GM23338 (cell line): ENCODE measurements at regions not wholly inside any gene's neighbourhood (a gene's known extent, or its start where the extent isn't known, plus 50 kb on each side); places are given as distances from the start of the nearest gene placed in this dataset.

Experiments used
- ATAC-seq: fragments of 200-7000 bp; cut with Tn5 transposase; 3 replicates; pipeline ENCODE4 v1.9.1; 2020
- DNase-seq: peaks from one replicate; pipeline ENCODE4 v3.0.0-alpha.2; 2015; ENCODE audit warnings: low spot score
- H2AFZ ChIP-seq: fragments of 200-600 bp; sonication (generic); 2 replicates; pipeline ENCODE4 v1.8.0; 2016; ENCODE audit warnings: antibody characterized with exemption, mild to moderate bottlenecking, moderate library complexity
- H3F3A ChIP-seq: fragments of 200-600 bp; sonication (generic); replicated peaks from 2 replicates; pipeline ENCODE4 v1.8.0; 2017; ENCODE audit warnings: antibody characterized with exemption, mixed run types, low read depth
- H3K27ac ChIP-seq: fragments of 200-600 bp; sonication (generic); 2 replicates; pipeline ENCODE4 v1.6.1; 2016; ENCODE audit warnings: low read depth
- H3K27me3 ChIP-seq: fragments of 200-600 bp; sonication (generic); 2 replicates; pipeline ENCODE4 v1.8.0; 2016; ENCODE audit warnings: mild to moderate bottlenecking, mixed run types, moderate library complexity; ENCODE audit not compliant: insufficient read depth
- H3K36me3 ChIP-seq: fragments of 200-600 bp; sonication (generic); 2 replicates; pipeline ENCODE4 v1.8.0; 2016; ENCODE audit warnings: mild to moderate bottlenecking; ENCODE audit not compliant: insufficient read depth
- H3K4me1 ChIP-seq: fragments of 200-600 bp; sonication (generic); 2 replicates; pipeline ENCODE4 v1.8.0; 2016; ENCODE audit warnings: mild to moderate bottlenecking, moderate library complexity; ENCODE audit not compliant: insufficient read depth
- H3K4me2 ChIP-seq: fragments of 200-600 bp; sonication (generic); 2 replicates; pipeline ENCODE4 v1.7.1; 2017; ENCODE audit warnings: mixed run types
- H3K4me3 ChIP-seq: fragments of 200-600 bp; sonication (generic); 2 replicates; pipeline ENCODE4 v1.6.1; 2016; ENCODE audit warnings: mixed run types
- H3K79me2 ChIP-seq: fragments of 200-600 bp; sonication (generic); replicated peaks from 2 replicates; pipeline ENCODE4 v1.8.0; 2017; ENCODE audit warnings: mild to moderate bottlenecking; ENCODE audit not compliant: insufficient read depth
- H3K9me2 ChIP-seq: fragments of 200-600 bp; sonication (generic); 2 replicates; pipeline ENCODE4 v1.8.0; 2017; ENCODE audit not compliant: insufficient read depth
- H4K20me1 ChIP-seq: fragments of 200-600 bp; sonication (generic); replicated peaks from 2 replicates; pipeline ENCODE4 v1.8.0; 2017; ENCODE audit warnings: mild to moderate bottlenecking; ENCODE audit not compliant: insufficient read depth
- H3K27ac Mint-ChIP-seq: 2 replicates; pipeline ENCODE4 v1.8.0; 2020; ENCODE audit warnings: inconsistent platforms, mild to moderate bottlenecking, moderate library complexity, mixed read lengths
- H3K27me3 Mint-ChIP-seq: 3 replicates; pipeline ENCODE4 v1.8.0; 2022; ENCODE audit warnings: low read depth, mild to moderate bottlenecking, moderate library complexity, mixed read lengths, inconsistent platforms; ENCODE audit not compliant: insufficient read depth, poor library complexity
- H3K36me3 Mint-ChIP-seq: 3 replicates; pipeline ENCODE4 v1.8.0; 2021; ENCODE audit warnings: low read depth, mild to moderate bottlenecking, inconsistent platforms, moderate library complexity, mixed read lengths
- H3K4me1 Mint-ChIP-seq: 3 replicates; pipeline ENCODE4 v1.8.0; 2020; ENCODE audit warnings: mild to moderate bottlenecking, inconsistent platforms, mixed read lengths
- H3K4me3 Mint-ChIP-seq: 3 replicates; pipeline ENCODE4 v1.8.0; 2021; ENCODE audit warnings: moderate library complexity, mild to moderate bottlenecking, inconsistent platforms, mixed read lengths
- H3K9me3 Mint-ChIP-seq: 3 replicates; pipeline ENCODE4 v1.8.0; 2020; ENCODE audit warnings: moderate library complexity, mild to moderate bottlenecking, inconsistent platforms, mixed read lengths
- EZH2 ChIP-seq: fragments of 200-600 bp; sonication (generic); IDR thresholded peaks from one replicate; pipeline ENCODE4 v1.8.0; 2017; ENCODE audit warnings: antibody characterized with exemption, mild to moderate bottlenecking, low read depth; ENCODE audit not compliant: unreplicated experiment
- EZH2phosphoT487 ChIP-seq: fragments of 200-600 bp; sonication (generic); IDR thresholded peaks from one replicate; pipeline ENCODE4 v1.8.1; 2018; ENCODE audit warnings: antibody characterized with exemption; ENCODE audit not compliant: unreplicated experiment
- NANOG ChIP-seq: IDR thresholded peaks from 2 replicates; pipeline ENCODE4 v1.6.1; 2016; ENCODE audit warnings: antibody characterized with exemption, borderline replicate concordance
- POLR2AphosphoS5 ChIP-seq: IDR thresholded peaks from 2 replicates; pipeline ENCODE4 v1.6.1; 2016; ENCODE audit warnings: antibody characterized with exemption, low read depth
- REST ChIP-seq: IDR thresholded peaks from one replicate; pipeline ENCODE4 v1.6.1; 2018; ENCODE audit warnings: antibody characterized with exemption; ENCODE audit not compliant: unreplicated experiment
- ZNF462 ChIP-seq: fragments of 250-450 bp; sonication (Bioruptor Pico); IDR thresholded peaks from 2 replicates; pipeline ENCODE4 v1.5.0; 2020; ENCODE audit warnings: mild to moderate bottlenecking, moderate library complexity
- TF ChIP-seq, protein P1 (sequence below), 2 experiments: fragments of 200-600 bp in 1 of 2; sonication (generic) in 1 of 2; conservative IDR thresholded peaks; 2 replicates each; pipeline versions ENCODE4 v1.5.1 to v1.6.1; 2016 to 2017; ENCODE audit warnings: antibody characterized with exemption in 2 of 2, low read depth in 2 of 2, mild to moderate bottlenecking in 2 of 2, moderate library complexity in 1 of 2

GRCh38 chr1:94727846-94728715 lies 92.1 kb upstream of the SLC44A3 start:
- H3K27ac ChIP-seq = no peak overlapping the region
- H3K36me3 ChIP-seq = no peaks in the 10 kb centered on the region
- no peaks in the 10 kb centered on the region for H3K9me3 Mint-ChIP-seq
- H3K4me1 ChIP-seq = no peaks in the 10 kb centered on the region
- H2AFZ ChIP-seq = no peak overlapping the region
- no peaks in the 10 kb centered on the region for H3K27me3 ChIP-seq
- H3K36me3 Mint-ChIP-seq = no peaks in the 10 kb centered on the region
- H3K9me2 ChIP-seq = no peaks in the 10 kb centered on the region
- no peaks in the 10 kb centered on the region for H3F3A ChIP-seq
- TF ChIP-seq REST (no peak), EZH2 (no peak)
- DNase-seq (no peak), ATAC-seq (no peak)
- no peak overlapping the region for H3K4me2 ChIP-seq
- H3K79me2 ChIP-seq = no peaks in the 10 kb centered on the region
- no peak overlapping the region for H3K27ac Mint-ChIP-seq
- H3K27me3 Mint-ChIP-seq = peaks cover 4% of the 10 kb centered on the region
- no peaks in the 10 kb centered on the region for H4K20me1 ChIP-seq
- peaks cover 4% of the 10 kb centered on the region; the same call in 1 of the 3 replicates for H3K4me1 Mint-ChIP-seq
- H3K4me3 ChIP-seq = no peak overlapping the region
- H3K4me3 Mint-ChIP-seq = no peak overlapping the region

- Histone ChIP-seq H4K20me1 (no peaks in the 10 kb centered on the region), H3K9me2 (no peaks in the 10 kb centered on the region), H2AFZ (no peak overlapping the region), H3F3A (no peaks in the 10 kb centered on the region), H3K4me3 (no peak overlapping the region), H3K4me1 (no peaks in the 10 kb centered on the region), H3K79me2 (no peaks in the 10 kb centered on the region), H3K36me3 (no peaks in the 10 kb centered on the region), H3K4me2 (no peak overlapping the region), H3K27ac (no peak overlapping the region), H3K27me3 (no peaks in the 10 kb centered on the region)
- H3K27ac Mint-ChIP-seq = no peak overlapping the region
- H3K9me3 Mint-ChIP-seq = no peaks in the 10 kb centered on the region
- H3K27me3 Mint-ChIP-seq = peaks cover 4% of the 10 kb centered on the region
- no peaks in the 10 kb centered on the region for H3K36me3 Mint-ChIP-seq
- no peak for ATAC-seq
- peaks cover 4% of the 10 kb centered on the region; the same call in 1 of the 3 replicates for H3K4me1 Mint-ChIP-seq
- H3K4me3 Mint-ChIP-seq = no peak overlapping the region
- DNase-seq = no peak
- no peak for TF ChIP-seq EZH2phosphoT487
- no peak for TF ChIP-seq ZNF462 (CRISPR knock-in tag)
- TF ChIP-seq POLR2AphosphoS5 = no peak
- TF ChIP-seq, protein P1, sequence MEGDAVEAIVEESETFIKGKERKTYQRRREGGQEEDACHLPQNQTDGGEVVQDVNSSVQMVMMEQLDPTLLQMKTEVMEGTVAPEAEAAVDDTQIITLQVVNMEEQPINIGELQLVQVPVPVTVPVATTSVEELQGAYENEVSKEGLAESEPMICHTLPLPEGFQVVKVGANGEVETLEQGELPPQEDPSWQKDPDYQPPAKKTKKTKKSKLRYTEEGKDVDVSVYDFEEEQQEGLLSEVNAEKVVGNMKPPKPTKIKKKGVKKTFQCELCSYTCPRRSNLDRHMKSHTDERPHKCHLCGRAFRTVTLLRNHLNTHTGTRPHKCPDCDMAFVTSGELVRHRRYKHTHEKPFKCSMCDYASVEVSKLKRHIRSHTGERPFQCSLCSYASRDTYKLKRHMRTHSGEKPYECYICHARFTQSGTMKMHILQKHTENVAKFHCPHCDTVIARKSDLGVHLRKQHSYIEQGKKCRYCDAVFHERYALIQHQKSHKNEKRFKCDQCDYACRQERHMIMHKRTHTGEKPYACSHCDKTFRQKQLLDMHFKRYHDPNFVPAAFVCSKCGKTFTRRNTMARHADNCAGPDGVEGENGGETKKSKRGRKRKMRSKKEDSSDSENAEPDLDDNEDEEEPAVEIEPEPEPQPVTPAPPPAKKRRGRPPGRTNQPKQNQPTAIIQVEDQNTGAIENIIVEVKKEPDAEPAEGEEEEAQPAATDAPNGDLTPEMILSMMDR (conservative IDR thresholded peaks at IDR 0.05; ENCODE audit: low read depth in 2 of 2) = no peak
- no peak for TF ChIP-seq NANOG
Observed at GRCh38 chr1:94726981-94727685, 93.0 kb upstream of the SLC44A3 start.
